ENCODE measurements at regions not wholly inside any gene's neighbourhood (a gene's known extent, or its start where the extent isn't known, plus 50 kb on each side); places are given as distances from the start of the nearest gene placed in this dataset.
"Not testable (repeated sequence)": the region's sequence is repeated elsewhere in the genome, so short reads cannot be mapped to it uniquely, and the experiment has no call there.

- DNase-seq (ENCODE audit: low read depth), result no peak
- in situ Hi-C loops (cut with HindIII; ENCODE audit: low pct_unique_long_range_greater_than_20kb, low sequenced_read_pairs), result no loop called here
These were observed 481.2 kb downstream of the MATN1 start for GRCh38 chr1:30242168-30242567.

DNA sequence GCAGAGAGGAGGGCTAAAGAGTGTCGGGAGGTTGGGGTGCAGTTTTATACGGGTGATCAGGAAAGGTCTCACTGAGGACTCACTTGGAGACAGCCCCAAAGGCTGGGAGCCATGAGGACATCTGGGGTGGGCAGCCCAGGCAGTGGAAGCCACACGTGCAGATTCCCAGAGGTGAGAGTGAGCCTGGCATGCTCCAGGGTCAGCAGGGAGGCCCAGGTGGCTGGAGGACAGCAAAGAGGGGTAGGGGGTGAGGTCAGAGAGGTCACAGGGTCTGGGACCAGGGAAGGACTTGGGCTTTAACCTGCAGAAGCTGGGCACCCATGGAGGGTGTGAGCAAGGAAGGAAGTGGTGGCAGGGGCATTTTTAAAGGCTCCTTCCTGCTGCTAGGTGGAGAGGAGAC is 481.7 kb downstream of the MATN1 start:
- in situ Hi-C loops (cut with HindIII; ENCODE audit: low pct_unique_long_range_greater_than_20kb, low sequenced_read_pairs), result no loop called here
- no peak for DNase-seq (ENCODE audit: low read depth)

GRCh38 chr1:30234091-30234490 is 489.3 kb downstream of the MATN1 start:
- DNase-seq (ENCODE audit: low read depth), result no peak
- in situ Hi-C loops (cut with HindIII; ENCODE audit: low pct_unique_long_range_greater_than_20kb, low sequenced_read_pairs), result no loop called here

DNA sequence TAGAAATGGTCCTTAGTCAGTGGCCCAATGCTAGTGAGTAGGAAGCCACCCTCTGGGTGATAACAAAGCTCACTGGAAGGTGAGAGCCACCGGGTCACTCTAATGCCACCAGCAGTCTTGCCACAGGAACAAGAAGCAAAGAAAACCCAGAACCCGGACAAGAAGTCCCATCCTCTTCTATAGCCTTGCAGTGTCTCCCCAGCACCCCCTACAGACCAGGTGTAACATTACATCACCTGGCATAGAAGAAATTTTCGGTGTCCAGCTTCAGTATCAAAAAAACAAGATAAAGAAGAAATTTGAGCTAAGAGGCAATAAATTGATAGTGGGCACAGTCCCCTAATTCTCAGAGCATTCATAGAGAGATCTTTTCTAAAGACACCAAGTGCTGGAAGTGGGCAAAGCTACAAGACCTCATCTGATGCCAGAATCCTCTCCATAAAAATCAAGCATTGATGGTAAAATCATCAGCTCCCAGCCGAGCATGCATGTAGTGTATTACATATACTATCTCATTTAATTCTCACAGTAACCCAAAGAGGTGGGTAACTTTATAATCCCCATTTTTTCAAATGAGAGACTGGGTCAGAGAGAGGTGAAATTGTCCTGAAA is 491.0 kb downstream of the MATN1 start:
- no peak for DNase-seq (ENCODE audit: low read depth)
- in situ Hi-C loops (cut with HindIII; ENCODE audit: low pct_unique_long_range_greater_than_20kb, low sequenced_read_pairs), result no loop called here

DNA sequence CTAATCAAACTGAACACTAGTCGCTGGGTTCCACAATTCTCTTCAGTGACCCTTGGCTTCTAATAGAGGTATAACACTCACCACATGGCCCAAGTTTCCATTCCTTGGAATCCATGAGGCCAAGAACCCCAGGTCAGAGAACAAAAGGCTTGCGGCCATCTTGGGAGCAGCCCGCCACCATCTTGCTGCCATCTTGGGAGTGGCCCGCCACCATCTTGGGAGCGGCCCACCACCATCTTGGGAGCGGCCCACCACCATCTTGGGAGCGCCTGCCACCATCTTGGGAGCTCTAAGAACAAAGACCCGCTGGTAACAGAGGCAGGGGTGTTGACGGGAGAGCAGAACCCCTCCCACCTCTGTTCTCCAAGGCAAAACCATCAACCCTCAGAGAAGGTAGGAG is 493.4 kb downstream of the MATN1 start:
- DNase-seq (ENCODE audit: low read depth), result no peak

GRCh38 chr1:30229557-30229956 is 493.8 kb downstream of the MATN1 start:
- in situ Hi-C loops (cut with HindIII; ENCODE audit: low pct_unique_long_range_greater_than_20kb, low sequenced_read_pairs), result no loop called here
- no peak for DNase-seq (ENCODE audit: low read depth)

More for the DNA sequence above, 493.4 kb downstream of the MATN1 start:
- in situ Hi-C loops (cut with HindIII; ENCODE audit: low pct_unique_long_range_greater_than_20kb, low sequenced_read_pairs), result no loop called here

GRCh38 chr1:30226648-30227047 is 496.7 kb downstream of the MATN1 start:
- in situ Hi-C loops (cut with HindIII; ENCODE audit: low pct_unique_long_range_greater_than_20kb, low sequenced_read_pairs), result no loop called here
- DNase-seq (ENCODE audit: low read depth), result no peak

GRCh38 chr1:30225357-30225756 is 498.0 kb downstream of the MATN1 start:
- in situ Hi-C loops (cut with HindIII; ENCODE audit: low pct_unique_long_range_greater_than_20kb, low sequenced_read_pairs), result no loop called here
- DNase-seq (ENCODE audit: low read depth), result no peak

DNA sequence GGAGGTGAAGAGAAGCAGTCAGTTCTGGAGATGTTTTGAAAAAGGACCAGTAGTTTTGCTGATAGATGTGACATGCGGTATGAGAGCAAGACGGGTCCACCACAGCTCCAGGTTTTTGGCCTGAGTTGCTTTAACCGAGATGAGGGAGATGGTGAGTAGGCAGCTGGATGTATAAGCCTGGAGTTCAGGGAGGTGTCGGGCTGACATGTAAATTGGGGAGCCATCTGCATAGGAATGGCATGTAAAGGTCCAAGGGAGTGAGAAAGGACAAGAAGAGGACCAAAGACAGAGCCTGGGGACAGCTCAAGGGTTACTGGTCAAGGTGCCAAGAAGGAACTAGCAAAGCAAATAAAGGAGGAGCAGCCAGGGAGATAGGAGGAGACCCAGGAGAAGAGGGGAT is 503.7 kb downstream of the MATN1 start:
- in situ Hi-C loops (cut with HindIII; ENCODE audit: low pct_unique_long_range_greater_than_20kb, low sequenced_read_pairs), result no loop called here
- no peak for DNase-seq (ENCODE audit: low read depth)

DNA sequence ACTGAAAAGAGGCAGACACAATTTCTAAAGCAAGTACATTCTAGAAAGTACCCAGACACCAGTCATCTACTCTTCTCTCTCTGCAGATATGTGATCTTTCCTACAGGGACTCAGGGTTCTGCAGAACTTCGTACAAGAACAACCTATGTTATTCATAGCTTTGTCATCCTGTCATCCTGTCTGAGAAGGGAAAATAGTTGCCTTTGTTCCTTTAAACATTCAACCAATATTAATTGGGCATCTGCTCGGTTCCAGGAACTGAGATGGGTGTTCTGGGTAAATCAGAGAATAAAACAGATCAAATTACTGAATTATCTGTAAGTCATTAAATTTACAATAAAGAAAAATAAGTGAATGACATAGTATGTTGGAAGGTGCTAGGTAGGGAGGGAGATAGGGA is 504.9 kb downstream of the MATN1 start:
- DNase-seq (ENCODE audit: low read depth), result no peak
- in situ Hi-C loops (cut with HindIII; ENCODE audit: low pct_unique_long_range_greater_than_20kb, low sequenced_read_pairs), result no loop called here

DNA sequence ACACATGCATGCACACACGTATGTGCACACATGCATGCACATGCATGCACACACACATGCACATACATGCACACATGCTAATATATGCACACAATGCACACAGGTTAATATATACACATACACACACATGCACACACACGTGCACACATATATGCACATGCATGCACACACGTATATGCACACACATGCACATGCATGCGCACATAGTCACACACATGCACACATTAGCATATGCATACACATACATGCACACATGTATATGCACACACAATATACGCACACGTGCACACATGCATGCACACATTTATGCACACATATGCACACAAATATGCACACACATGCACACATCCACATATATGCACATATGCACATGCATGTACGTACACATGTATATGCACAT is 506.8 kb downstream of the MATN1 start:
- in situ Hi-C loops (cut with HindIII; ENCODE audit: low pct_unique_long_range_greater_than_20kb, low sequenced_read_pairs), result no loop called here
- DNase-seq (ENCODE audit: low read depth), result no peak

- in situ Hi-C loops (cut with HindIII; ENCODE audit: low pct_unique_long_range_greater_than_20kb, low sequenced_read_pairs), result no loop called here
- DNase-seq (ENCODE audit: low read depth), result no peak
These were observed 509.4 kb downstream of the MATN1 start for GRCh38 chr1:30213936-30214335.

- DNase-seq (ENCODE audit: low read depth); in situ Hi-C loops (cut with HindIII; ENCODE audit: low pct_unique_long_range_greater_than_20kb, low sequenced_read_pairs): not testable (repeated sequence)
These were observed 515.4 kb downstream of the MATN1 start for GRCh38 chr1:30207962-30208361.

GRCh38 chr1:30206631-30207030 is 516.8 kb downstream of the MATN1 start:
- in situ Hi-C loops (cut with HindIII; ENCODE audit: low pct_unique_long_range_greater_than_20kb, low sequenced_read_pairs); DNase-seq (ENCODE audit: low read depth): not testable (repeated sequence)

DNA sequence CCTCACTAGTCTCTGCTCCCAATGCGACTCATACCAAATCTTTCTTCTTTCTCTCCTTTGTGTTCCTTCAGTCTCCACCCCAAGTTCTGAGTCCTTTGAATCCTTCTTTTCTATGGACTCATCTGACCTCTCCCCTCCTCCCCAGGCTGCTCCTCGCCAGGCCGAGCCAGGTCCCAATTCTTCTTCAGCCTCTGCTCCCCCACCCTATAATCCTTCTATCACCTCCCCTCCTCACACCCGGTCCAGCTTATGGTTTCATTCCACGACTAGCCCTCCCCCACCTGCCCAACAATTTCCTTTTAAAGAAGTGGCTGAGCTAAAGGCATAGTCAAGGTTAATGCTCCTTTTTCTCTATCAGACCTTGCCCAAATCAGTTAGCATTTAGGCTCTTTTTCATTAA is 518.5 kb downstream of the MATN1 start:
- DNase-seq (ENCODE audit: low read depth); in situ Hi-C loops (cut with HindIII; ENCODE audit: low pct_unique_long_range_greater_than_20kb, low sequenced_read_pairs): not testable (repeated sequence)

DNA sequence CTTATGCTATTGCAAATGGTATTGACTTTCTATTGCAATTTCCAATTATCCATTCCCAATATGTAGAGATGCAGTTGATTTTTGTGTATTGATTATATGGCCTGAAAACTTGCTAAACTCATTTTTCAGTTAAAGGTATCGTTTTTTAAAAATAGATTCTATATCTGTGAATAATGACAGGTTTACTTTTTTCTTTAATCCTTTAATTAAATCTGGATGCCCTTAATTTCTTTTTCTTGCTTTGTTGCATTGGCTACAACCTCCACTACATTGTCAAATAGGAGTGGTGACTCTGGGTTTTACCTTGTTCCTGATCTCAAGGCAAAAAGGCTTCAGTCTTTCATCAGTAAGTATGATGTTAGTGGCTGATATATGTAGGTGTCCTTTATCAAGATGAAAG is 522.4 kb downstream of the MATN1 start:
- no peak for DNase-seq (ENCODE audit: low read depth)
- in situ Hi-C loops (cut with HindIII; ENCODE audit: low pct_unique_long_range_greater_than_20kb, low sequenced_read_pairs), result no loop called here

DNA sequence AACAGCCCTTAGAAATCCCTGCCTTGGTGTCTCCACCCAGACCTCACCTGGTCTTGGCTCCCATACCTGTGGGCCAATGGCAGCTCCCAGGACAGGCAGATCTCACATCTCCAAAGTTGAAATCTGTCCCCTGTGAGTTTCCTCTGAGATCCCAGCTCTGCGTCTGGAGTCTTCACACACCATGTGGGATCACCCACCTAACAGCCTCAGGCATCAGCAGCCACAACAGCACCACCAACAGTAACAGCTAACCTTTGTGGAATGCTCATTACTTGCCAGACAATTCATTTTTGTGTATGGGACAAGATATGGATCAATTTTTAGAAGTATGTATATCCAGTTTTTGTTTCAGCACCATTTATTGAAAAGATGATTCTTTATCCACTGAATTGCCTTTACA is 523.2 kb downstream of the MATN1 start:
- no peak for DNase-seq (ENCODE audit: low read depth)
- in situ Hi-C loops (cut with HindIII; ENCODE audit: low pct_unique_long_range_greater_than_20kb, low sequenced_read_pairs), result no loop called here

DNA sequence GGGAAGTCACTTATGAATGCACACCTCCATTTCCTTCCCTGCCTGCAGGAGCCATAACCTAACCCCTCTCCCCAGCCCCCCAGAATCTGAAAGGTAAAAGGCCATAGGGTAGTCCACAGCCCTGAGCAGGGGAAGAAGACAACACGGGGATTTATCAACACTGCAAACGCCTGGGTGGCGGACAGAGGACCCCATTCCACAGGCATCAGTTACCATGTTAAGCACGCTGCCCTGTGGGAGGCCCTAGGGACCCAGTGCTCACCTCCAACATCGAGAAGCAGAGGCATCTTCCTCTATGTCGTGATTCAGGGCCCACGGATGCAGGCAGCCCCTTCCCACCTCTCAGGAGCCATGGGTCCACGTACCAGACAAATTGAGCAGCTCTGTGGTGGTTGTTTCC is 523.8 kb downstream of the MATN1 start:
- in situ Hi-C loops (cut with HindIII; ENCODE audit: low pct_unique_long_range_greater_than_20kb, low sequenced_read_pairs), result no loop called here
- DNase-seq (ENCODE audit: low read depth), result no peak

DNA sequence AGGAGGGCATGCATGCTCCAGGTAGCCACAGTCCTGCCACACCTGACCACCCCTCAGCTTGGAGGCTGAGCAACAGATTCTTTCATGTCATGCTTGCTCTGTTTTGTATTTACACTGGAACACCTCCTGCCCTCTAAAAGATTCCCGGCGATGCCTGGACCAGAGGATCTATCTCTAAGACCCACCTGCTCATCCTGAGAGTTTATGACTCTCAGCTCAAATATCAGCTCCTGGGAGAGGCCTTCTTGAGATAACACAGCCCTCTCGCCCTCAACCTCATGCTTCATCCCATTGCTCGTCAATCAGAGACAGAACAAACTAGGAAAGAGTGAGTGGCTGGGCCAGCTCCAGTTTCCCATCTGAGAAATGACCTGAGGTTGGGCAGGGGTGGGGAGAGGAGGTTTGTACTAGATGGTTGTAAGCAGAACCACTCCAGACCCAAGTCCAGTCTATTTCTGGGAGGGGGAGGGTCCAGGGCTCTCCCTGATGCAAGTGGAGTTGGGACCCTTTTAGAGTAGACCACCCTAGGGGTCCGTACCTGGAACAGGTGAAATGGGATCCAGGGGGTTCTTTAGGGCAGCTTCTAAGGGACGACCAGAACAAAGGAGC is 524.5 kb downstream of the MATN1 start:
- no peak for DNase-seq (ENCODE audit: low read depth)
- in situ Hi-C loops (cut with HindIII; ENCODE audit: low pct_unique_long_range_greater_than_20kb, low sequenced_read_pairs), result no loop called here

GRCh38 chr1:30198451-30198760 is 525.0 kb downstream of the MATN1 start:
- in situ Hi-C loops (cut with HindIII; ENCODE audit: low pct_unique_long_range_greater_than_20kb, low sequenced_read_pairs), result no loop called here
- no peak for DNase-seq (ENCODE audit: low read depth)
